ENCODE measurements at regions not wholly inside any gene's neighbourhood (a gene's known extent, or its start where the extent isn't known, plus 50 kb on each side); places are given as distances from the start of the nearest gene placed in this dataset.

DNA sequence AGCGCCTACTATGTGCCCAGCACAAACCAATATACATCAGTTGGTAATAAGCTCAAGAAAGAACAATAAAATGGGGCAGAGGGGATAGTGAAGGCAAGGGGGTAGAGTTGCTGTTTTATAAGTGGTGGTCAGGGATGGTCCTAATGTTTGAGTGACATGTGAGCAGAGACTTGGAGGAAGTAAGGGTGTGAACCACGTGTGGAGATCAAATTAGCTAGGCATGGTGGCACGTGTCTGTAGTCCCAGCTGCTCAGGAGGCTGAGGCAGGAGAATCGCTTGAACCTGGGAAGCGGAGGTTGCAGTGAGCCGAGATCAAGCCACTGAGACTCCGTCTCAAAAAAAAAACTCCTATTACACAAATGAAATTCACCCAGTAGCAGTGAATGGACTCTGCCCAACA is 56.5 kb downstream of the IRX6 start:
- no peak for DNase-seq (ENCODE audit: low read depth in 4 of 4, low spot score in 3 of 4)

GRCh38 chr16:55384288-55385247 is 60.6 kb downstream of the IRX6 start:
- DNase-seq (ENCODE audit: low read depth in 4 of 4, low spot score in 3 of 4) = no peak

DNA sequence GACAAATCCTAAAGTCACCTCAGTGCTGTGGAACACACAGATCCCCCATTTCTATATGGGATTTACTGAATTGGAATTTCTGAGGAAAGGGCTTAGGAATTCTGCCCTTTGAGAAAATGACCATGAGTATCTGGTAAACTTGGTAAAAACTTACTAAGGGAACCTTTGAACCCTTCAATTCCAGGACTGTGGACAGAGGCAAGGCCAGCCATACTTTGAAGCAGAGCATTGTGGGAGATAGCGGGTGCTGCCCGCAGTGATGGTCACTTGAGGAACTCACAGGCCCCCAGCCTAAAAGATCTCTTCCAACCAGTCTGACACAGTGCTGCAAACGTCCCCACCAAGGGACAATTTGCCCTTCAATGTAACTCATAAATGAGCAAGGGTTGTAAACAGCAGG is 61.4 kb downstream of the IRX6 start:
- DNase-seq (ENCODE audit: low read depth in 4 of 4, low spot score in 3 of 4) = no peak

GRCh38 chr16:55386534-55387296 is 62.7 kb downstream of the IRX6 start:
- no peak for DNase-seq (ENCODE audit: low read depth in 4 of 4, low spot score in 3 of 4)

DNA sequence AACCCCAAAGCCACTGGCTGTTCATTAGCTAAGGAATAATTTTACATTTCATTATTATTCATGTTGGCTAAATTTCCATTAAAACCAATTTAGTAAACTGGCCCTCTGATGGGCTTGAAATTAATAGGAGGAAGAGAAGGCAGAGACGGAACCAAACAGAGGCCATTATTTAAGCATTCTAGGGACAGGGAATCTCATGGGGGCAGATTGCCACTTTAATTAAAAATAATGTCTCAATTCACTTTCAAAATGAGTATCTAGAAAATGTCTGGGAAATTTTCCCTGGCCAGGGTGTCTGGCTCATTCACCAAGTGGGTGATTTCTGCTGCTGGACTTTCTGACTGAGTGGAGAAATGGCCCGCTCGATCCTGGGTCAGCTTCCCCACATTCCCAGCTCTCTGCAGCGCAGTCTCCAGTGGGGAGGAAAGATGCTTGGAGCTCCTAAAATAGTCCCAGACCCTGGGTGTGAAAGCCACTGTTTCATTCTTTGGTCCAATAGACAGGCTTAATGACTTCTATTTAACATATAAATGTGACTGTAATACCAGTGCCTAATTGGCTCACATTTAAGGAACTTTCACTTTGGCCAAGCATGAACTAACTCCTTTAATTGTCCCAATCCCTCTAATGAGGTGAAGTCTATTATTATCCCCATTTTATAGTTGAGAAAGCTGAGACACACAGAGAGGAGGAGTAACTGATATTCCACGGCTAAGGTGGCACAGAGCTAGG is 64.3 kb downstream of the IRX6 start:
- no peak for DNase-seq (ENCODE audit: low read depth in 4 of 4, low spot score in 3 of 4)

GRCh38 chr16:55389426-55390073 is 65.5 kb downstream of the IRX6 start:
- no peak for DNase-seq (ENCODE audit: low read depth in 4 of 4, low spot score in 3 of 4)

GRCh38 chr16:55390630-55391237 is 66.7 kb downstream of the IRX6 start:
- no peak for DNase-seq (ENCODE audit: low read depth in 4 of 4, low spot score in 3 of 4)

- no peak for DNase-seq (ENCODE audit: low read depth in 4 of 4, low spot score in 3 of 4)
Observed at GRCh38 chr16:55391760-55392375, 67.9 kb downstream of the IRX6 start.

DNA sequence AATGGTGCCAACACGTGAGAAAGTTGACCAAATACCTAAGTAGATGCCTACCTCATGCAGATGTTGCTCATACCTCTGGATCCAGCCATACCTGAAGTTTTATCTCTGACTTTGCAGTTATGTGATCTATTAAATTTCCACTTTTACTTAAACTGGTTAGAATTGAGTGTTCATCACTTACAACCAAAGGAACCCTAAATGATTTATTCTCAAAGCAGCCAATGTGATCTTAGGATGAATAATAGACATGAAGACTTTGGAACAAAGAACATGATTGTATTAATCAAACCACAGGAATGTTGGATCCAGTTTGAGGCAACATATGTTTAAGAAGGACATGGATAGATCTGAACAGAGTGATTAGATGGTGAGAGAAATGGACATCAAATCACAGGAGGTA is 68.7 kb downstream of the IRX6 start:
- no peak for DNase-seq (ENCODE audit: low read depth in 4 of 4, low spot score in 3 of 4)

DNA sequence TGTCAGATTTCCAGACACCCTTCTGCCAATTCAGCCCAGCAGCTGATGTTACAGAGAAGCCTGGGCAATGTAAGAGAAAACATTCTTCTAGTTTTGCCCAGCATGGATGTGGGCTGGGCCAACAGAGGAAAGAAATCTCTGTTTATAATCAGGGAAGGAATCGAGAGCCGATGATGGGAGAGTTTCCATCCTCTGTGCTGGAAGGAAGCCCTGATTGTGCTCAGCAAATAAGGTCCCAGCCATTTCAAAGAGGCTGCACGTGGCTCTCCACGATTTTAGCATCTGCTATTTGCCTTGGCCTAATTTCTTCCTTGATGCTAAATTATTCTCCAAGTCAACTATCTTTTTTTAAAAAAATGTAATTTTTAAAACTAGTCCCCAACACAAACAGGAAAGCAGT is 70.0 kb downstream of the IRX6 start:
- no peak for DNase-seq (ENCODE audit: low read depth in 4 of 4, low spot score in 3 of 4)

- no peak for DNase-seq (ENCODE audit: low read depth in 4 of 4, low spot score in 3 of 4)
Observed at GRCh38 chr16:55398762-55399161, 74.8 kb downstream of the IRX6 start.

DNA sequence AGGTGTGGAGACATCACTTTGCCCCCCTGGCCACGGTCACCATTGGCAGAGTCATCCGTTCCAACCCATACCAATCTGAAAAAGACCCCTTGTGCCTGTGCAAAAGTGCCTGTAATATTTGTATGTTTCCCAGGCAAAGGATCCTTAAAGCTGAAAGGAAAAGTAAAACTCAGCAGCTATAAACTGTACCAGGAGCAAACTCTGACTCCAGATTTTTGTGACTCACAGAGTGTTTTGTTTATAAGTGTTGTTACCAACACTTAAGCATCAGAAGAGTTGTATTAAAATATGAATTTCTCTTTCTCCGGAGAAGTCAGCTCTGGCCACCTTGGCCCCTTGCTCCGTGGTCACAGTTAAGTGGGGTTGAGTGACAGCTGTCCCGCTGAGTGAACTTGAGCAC is 75.9 kb downstream of the IRX6 start:
- no peak for DNase-seq (ENCODE audit: low read depth in 4 of 4, low spot score in 3 of 4)

- no peak for DNase-seq (ENCODE audit: low read depth in 4 of 4, low spot score in 3 of 4)
Observed at GRCh38 chr16:55401046-55401445, 77.0 kb downstream of the IRX6 start.

DNA sequence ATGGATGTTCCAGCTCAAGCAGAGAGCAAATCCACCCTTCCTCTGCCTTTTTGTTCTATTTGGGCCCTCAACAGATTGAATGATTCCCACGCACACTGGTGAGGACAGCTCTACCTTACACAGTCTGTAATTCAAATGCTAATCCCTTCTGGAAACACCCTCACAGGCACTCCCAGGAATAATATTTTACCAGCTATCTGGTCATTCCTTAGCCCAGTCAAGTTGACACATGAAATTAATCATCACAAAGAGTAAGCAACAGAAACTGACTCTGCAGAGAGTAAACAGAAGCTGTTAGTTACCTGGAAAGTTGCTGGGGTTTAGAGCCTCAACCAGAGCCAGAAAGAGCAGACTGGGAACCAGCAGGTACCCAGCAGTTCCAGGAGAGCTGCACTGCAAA is 75.5 kb upstream of the MMP2 start:
- no peak for DNase-seq (ENCODE audit: low read depth in 4 of 4, low spot score in 3 of 4)

DNA sequence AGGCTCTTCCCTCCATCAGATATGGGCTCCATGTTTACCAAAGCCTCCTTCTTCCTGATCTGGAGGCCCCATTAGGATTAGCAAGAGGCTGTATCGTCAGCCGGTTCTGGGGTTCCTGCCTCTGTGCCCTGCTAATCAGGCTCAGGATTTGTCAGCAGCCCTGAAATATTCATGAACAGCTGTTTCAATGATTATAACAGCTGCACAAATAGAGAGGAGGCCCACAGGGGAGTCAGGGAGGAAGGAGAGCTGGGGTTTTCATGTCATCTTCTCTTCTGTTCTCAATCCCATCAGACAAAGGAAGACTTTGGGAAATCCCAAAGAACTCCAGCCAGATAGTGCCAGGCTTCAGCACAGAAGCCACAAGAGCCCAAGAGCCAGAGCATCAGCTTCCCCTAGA is 72.3 kb upstream of the MMP2 start:
- no peak for DNase-seq (ENCODE audit: low read depth in 4 of 4, low spot score in 3 of 4)

- DNase-seq (ENCODE audit: low read depth in 4 of 4, low spot score in 3 of 4) = peak in 1 of 4 donors; percentile 36
Observed at GRCh38 chr16:55408661-55409060, 70.3 kb upstream of the MMP2 start.

DNA sequence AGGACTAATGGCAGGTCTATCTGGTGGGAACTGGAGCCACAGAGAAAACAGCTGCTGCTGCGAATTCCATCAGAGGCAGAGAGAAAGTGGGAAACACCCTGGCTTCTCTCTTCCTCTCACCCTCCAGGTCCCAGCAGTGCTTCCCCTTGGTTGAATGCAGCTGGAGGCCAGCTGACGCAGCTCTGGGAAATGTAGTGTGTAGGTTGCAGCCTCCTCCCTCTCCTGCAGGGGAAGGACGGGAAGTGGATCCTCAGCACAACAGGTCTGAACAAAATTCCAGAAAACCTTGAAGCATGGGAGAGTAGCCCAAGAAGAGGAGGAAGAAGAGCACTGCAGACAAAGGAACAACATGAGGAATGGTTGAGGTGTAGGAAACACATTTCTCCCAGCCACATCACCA is 67.8 kb upstream of the MMP2 start:
- no peak for DNase-seq (ENCODE audit: low read depth in 4 of 4, low spot score in 3 of 4)

DNA sequence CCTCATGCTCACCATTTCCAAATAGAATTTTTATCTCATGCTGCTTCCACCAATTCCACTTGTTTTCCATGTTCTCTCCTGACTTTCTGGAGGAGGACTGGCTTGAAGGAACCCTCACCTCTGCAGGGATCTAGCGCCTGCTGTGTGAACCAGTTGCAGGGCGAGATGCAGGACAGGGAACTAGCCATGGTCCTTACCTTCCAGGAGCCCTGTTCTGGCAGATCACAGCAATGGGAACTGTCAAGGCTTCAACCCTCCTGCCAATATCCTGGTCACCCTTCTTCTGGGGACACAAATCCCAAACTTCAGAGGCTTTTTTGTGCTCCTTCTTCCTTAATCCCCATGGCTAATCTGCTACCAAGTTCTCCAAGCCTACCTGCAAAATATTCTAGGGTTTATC is 60.4 kb upstream of the MMP2 start:
- DNase-seq (ENCODE audit: low read depth in 4 of 4, low spot score in 3 of 4) = peak in 2 of 4 donors; percentile 18 to 19

- no peak for DNase-seq (ENCODE audit: low read depth in 4 of 4, low spot score in 3 of 4)
Observed at GRCh38 chr16:55421226-55421625, 57.8 kb upstream of the MMP2 start.
